IPS DF 4.7 (cell line): ENCODE measurements at regions not wholly inside any gene's neighbourhood (a gene's known extent, or its start where the extent isn't known, plus 50 kb on each side); places are given as distances from the start of the nearest gene placed in this dataset.
"Not testable (repeated sequence)": the region's sequence is repeated elsewhere in the genome, so short reads cannot be mapped to it uniquely, and the experiment has no call there.

Experiments
- DNase-seq: peaks from one replicate; pipeline ENCODE4 v3.0.0-alpha.2; 2013; ENCODE audit warnings: low spot score; ENCODE audit errors: extremely low read depth

DNA sequence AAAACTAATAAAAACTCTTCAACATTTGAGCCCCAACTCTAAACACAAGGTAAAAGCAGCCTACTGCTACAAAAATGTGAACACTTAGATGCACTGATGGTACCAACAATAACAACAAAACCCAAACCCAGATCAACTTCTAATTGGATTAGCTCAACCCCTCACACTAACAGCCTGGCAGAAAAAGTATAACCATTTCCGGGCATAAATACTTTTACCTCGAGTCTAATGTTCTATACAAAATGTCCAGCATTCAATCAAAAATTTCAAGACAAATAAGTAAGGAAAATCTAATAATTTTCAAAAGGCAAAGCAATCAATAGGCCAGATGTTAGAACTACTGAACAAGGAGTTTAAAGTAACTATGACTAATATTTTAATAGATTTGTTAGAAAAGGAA is 303.3 kb downstream of the ARRDC4 start:
- DNase-seq: no peak

DNA sequence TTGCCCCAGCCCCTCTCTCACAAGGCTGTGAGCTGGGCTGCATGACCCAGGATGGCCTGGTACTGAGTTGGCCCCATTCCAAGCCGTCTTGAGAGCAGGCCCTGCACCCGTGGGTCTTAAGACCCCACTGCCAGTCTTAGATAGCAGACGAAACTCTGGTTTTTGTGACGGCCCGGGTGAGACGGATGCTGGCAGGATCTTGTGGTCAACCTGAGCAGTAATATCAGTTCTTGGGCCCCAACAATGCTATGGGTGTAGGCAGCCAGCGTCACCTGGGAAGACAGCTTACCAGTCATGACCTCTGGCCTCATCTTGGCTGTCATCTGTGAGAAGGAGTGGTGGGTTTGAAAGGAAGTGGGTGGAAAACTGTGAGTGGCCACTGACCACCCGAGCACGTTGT is 305.8 kb downstream of the ARRDC4 start:
- no peak for DNase-seq

DNA sequence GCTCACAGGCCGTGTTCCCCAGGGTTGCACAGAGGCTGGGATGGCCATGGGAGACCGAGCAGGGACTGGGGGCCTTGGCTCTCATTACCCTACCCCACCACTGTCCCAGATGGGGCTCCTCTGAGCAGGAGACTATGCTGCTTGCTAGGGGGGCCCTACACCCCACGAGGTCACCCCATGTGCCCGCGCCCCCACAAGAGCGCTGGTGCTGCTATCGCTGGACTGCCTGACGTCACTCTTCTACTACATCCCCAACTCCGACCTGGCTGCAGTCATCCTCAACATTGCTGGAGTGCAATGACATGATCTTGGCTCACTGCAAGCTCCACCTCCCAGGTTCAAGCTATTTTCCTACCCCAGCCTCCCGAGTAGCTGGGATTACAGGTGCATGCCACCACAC is 307.7 kb downstream of the ARRDC4 start:
- DNase-seq: no peak

DNA sequence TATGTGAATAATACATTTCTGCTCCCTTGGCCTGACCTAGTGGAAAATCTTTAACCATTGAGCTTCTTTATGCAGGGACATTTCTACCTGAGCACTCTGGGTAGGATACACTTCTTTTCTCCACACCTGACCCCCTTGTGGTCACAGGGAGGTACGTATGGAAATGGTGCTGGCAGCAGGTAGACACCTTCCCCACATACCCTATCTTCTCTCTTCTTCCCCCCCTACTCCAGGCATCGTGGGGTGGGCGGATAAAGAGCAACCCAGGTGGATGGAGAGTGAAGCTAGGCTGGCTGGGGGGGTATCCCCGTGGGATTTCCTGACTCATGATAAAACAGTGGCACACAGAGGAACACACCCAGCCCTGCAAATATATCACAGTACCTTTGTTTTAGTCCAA is 312.1 kb downstream of the ARRDC4 start:
- DNase-seq: no peak

DNA sequence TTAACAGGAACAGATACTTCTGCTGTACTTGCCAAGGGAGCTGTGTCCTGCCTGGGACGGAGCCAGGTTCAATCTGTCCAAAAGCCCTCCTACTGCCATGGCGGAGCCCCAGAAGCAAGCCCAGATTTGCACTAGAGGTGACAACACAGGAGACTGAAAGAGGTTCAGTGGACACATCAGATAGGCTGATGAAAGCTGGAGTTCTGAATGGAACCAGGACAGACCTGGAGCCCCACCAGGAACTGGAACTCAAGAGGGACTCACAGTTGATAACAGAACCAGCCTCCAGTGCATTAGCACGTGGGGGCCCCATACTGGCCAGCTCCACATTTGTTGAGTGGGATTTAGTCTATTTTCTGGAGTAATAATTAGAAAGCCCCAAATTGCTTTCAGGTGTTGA is 315.5 kb downstream of the ARRDC4 start:
- DNase-seq: no peak

DNA sequence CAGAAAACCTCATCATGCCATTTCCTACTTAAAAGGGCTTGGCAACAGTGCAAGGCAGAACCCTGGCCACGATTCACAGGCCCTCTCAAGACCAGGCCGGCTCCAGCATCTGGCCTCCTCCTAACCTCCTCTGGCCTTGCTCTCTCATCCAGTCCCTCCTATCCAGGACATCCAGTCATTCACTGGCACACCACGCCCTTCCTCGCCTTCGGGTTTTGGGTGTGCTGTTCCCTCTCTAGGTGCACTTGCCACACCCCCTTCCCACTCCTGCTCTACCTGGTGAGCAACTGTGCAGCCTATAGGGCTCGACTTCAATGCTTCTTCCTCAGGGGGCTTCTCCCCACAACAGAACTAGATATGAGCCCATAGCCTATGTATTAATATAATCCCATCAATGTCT is 317.1 kb downstream of the ARRDC4 start:
- DNase-seq: no peak

DNA sequence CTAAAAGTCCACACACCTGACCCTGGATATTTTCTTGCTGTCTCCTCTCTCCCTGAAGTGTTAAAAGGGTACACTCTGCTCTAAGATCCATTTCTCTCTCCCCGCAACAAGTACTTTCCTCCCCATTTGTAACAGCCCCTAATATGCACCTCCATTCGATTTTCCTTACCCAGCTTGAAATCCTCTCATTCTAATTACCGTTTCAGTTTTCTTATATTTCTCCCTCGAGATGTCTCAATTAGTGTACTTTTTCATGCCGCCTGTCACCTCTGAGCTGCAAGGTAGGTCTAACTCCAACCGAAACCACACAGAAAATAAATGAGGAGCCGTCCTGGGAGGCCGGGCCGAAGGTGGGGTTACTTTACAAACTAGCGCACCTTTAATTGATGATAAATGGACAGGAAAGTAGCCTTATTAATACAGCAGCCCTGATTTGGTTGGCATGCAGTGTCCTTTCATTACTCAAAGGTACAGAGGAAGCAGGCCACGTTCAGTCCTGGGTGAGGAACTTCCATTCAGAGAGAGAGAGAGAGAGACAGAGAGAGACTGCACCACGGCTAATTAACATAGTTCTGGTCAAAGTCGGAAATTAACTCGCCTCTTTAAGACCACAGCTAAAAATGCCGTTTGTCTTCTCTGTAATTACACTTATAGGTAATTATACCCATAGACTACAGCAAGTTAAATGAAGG is 319.9 kb downstream of the ARRDC4 start:
- DNase-seq: no peak

DNA sequence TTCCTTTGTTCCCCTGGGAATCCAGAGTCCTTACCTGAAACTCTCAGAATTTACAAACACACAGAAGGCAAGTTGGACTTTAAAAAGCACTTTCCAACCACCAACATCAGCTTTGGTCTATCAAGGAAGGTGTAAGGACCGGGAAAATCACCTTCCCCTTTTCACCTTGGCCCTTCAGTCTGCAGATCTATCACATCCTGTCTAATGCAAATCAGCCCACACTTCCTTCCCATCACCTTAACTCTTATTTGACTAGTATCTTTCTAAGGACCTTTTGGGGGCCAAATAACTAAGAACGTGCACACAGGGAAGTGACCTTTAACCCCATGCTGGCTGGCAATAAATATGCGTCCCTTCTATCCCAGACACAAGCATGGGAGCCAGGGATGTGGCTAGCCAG is 320.6 kb downstream of the ARRDC4 start:
- no peak for DNase-seq

DNA sequence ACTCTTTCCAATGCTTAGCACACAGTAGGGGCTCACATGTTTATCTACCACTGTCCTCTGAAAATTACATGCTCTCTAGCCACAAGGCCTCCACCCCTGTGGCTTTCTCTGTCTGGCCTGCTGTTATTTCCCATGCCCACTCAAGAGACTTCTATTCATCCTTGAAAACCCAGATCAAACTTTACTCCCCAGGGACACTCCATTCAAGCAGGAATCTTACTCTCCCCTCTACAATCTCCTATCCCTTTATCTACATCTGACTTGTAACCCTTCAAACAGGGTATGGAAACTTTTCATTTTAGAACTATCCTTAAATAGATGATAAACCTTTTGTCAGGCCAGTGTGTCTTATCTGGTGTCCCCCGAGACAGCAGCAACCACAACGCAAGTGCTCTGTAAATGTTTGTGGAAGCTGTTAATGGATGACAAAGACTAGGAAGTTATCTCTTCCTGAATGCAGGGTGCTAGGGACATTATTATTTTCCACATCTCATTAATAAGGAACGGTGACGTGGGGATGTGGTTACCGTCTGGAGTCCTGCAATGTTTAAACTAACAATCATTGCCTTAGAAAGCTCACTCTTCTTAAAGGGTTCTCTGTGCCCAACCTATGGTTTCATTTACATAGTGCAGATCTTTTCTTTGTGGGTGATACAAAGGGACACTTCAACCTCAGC is 322.3 kb downstream of the ARRDC4 start:
- DNase-seq: no peak

DNA sequence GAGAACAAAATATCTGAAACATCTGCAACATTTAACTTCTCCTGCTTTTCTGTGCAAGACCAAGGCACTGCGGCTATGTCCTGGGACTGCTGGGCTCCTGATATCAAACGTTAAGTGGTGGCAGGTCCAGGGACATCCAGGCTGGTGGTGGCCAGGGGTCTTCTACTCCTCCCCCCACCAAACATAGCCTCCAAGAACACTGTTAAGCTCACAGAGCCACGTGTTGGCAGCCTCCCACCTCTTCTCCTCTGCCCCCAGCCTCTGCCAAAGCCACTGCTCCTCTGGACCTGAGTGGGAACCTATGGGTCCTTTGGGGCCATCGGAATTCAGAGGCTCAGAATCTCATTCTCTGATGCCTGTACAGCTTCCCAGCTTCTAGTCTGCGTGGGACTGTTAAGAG is 325.7 kb downstream of the ARRDC4 start:
- DNase-seq: no peak

DNA sequence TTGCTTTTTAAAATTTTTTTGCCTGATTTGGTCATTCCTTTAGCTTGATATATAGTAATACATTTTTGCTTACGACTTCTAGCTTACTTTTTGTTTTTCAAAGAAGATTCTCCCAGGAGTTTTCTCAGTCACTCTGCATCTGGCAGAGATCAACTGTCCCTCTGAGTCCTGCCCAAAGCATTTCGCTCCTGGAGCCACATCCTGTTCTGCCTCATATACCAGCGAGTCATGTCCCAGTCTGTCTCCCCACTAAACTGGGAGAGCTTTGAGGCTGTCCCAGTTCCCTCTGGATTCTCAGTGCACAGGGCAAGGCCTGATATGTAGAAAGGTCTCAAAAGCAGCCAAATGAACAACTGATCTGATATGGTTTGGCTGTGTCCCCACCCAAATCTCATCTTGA is 326.3 kb downstream of the ARRDC4 start:
- no peak for DNase-seq

DNA sequence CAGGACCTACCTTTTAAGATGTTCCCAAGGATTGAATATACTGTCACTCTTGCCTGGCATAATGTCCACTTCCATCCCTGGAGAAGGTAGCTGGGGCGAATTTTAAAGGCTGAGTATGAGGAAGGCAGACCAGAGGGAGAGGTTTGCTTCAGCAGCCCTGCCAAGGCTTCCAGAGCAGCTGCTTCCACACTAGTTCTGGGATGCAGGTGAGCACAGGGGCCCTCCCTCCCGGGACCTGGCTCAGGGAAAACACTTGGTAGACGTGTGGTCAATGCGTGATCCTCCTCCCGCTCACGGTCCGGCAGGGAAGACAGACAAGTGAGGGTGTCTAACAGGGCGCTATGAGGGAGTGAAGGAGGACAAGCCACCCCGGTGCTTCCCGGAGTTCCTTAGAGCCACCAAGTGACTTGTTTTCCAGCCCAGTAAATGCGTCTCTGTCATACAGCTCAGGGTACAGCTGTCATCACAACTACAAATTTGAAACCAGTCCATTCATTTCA is 327.6 kb downstream of the ARRDC4 start:
- DNase-seq: no peak

DNA sequence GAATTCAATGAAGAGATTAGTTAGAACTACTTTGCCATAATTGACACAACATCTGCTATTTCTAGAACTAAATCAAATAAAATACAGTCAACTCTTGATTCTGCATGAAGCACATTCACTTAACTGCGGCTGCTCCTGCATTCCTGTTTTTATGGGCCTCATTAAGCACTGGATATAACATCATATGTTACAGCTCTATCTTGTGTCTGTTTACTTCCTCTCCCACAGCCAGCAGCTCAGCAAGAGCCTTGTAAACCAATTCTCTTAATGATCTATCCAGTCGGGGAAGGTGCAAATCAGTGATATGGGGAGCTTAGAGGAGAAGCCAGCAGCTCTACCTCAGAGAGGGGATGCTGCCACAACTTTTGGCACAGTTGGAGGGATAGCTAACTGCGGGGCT is 329.2 kb downstream of the ARRDC4 start:
- no peak for DNase-seq

DNA sequence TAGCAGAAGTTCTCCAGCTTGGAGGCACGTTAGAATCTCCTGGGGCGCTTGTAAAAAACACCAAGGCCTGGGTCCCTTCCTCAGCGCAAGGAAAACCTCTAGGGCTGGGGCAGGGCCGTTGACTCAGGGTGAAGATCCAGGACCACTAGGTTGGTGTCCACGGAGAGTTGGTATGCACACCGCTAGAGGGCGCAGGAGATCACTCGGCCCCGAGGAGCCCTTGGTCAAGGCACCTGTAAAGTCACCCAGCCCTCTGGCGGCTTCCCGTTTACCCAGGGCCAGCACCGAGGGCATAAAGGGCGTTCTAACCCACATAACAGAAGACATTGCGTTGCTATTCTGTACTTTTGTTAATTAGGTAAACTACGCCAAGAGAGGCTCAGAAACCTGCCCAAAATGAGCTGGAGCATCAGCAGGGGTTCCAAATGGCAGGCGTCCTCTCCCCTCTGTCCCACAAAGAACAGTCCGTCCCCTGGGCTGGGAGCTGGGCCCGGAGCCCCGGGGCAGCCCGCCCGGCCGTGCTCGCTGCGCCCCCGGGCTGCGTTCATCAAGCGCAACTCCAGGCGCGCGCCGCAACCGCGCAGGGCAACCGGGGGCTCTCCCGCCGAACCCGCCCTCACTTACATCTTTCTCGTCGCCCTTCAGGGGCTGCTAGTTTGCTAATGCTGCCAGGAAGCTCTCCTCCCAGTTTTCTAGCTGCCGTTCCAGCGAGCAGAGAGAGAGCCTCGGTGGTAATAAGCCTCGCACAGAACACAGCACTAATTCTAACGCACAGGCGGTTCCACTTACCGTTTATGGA is 332.1 kb downstream of the ARRDC4 start:
- peak; percentile 51 for DNase-seq

DNA sequence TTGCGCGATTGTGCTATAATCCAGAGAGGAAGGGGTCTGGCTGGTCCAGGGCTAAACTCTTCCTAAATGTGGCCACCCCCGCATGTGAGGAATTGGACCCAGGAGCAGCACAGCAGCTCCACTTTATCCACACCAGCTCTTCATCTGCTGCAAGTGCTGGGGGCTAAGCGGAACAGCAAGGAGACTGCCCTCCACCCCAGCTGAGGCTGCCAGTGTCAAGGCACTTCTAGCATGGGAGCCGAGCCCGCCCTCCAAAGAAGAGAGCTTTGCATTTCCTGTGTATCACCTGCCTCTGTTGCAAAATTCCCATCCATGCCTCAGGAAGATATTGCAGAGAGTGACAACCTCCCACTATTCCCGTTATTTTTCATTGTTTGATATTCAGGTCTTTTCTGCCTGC is 333.6 kb downstream of the ARRDC4 start:
- DNase-seq: no peak

DNA sequence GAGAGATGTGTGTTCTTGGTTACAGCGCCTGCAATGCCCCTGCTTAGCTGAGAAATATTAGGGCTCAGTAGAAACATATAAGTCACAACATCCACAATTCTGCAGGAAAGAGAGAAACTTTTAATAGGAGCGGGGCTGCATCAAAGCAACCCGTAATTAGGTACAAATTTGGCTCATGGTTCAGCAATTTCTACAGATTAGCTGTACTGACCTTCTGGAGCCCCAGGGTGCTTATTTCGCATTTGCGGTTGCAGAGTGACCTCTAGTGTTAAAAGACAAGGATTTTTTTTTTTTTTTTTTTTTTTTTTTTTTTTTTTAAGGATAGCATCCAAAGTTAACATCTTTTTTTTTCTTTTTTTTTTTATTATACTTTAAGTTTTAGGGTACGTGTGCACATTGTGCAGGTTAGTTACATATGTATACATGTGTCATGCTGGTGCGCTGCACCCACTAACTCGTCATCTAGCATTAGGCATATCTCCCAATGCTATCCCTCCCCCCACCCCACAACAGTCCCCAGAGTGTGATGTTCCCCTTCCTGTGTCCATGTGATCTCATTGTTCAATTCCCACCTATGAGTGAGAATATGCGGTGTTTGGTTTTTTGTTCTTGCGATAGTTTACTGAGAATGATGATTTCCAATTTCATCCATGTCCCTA is 334.7 kb downstream of the ARRDC4 start:
- not testable (repeated sequence) for DNase-seq

DNA sequence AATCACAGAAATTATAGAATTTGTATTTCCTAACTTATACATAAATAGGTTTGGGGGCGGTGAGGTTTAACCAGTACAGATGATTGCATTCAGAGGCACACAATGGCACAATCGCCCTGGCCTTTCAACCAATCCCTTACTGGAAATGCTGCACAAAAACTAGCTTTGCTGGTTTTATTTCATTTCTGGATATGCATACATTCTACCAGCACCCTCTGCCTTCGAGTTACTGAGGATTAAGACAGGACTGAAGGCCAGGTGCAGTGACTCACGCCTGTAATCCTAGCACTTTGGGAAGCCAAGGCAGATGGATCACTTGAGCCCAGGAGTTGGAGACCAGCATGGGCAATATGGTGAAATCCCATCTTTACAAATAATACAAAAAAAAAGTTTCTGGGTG is 336.1 kb downstream of the ARRDC4 start:
- DNase-seq: no peak

DNA sequence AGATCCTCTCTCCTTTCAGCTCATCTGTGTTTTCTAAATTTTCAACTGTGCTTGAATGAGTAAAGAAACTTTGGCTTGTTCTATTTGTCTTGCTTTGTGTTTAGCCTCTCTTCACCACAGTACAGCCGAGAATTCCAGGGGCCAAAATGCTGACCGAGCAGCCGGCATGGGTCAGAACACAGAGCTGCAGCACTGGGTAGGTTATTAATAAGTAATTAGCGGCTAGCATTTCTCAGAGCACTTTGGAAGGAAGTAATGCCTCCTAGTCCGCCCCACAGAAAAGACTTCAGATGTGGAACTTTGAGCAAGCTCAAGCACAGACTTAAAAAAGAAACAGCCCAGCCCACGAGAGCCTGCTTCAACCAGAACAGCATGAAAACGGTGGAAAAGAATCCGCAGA is 343.9 kb downstream of the ARRDC4 start:
- DNase-seq: no peak

DNA sequence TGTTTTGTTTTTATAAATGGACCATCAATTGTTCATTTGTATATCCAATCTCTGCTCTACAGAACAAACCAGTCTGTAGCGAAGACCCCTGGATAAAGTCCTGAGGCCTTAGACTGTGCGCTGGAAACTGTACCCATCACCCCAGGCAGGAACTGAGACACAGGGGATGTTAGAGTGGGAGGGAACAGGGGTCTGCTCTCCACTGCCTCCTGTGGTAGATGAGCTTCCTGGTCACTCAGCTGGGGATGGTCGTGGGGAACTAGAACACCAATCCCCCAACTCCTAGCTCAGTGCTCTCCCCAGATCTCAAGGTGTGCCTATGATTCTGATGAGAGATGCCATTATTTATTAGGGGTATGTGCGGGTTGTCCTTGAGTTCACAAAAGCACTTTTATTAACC is 340.2 kb upstream of the IGF1R start:
- DNase-seq: no peak

DNA sequence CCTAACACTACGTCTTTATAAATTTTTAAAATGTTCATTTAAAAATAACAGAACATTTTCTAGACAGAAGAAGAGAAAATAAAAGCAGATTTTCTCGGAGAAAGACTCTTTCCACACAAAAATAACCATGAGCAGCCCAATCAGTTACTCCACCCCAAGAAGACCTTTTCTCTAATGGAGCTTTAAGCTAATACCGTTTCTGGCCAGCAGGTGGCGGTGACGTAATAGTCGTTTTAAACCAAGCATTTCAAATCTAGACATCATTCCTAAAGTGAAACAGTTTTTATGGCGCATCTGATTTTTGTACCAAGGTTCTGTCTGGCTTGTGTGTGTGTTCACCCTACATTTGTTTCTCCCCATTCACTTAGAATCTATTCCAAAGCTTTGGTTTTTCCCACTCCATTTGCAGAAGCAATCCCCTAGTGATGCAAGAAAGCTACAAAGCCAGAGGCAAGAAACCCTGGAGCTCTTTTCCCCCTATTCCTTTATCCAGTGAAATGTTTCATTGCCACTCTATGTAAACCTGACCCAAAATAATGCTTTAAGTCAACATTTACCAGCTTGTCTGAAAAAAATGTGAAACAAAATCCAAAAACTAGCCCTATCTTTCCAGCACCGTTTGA is 336.7 kb upstream of the IGF1R start:
- no peak for DNase-seq

DNA sequence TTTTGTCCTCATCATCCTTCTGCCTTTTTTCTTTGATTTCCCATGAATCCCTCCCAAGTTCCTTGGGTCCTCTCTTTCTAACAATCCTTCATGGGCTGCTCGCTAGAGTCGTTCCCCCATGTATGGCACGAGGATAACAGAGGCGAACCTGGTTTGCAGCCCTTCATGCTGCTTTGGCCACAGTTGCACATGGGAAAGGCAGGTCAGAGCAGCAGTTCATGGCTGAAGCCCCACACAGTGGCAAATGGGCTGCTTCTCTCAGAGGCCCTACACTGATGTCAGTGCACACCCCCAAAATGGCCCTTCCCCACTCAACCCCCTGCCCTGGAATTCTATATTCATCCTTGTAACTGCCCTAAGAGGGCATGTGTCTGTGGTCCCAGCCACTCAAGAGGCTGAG is 335.4 kb upstream of the IGF1R start:
- DNase-seq: no peak
